ENCODE measurements at regions not wholly inside any gene's neighbourhood (a gene's known extent, or its start where the extent isn't known, plus 50 kb on each side); places are given as distances from the start of the nearest gene placed in this dataset.
"Not testable (repeated sequence)": the region's sequence is repeated elsewhere in the genome, so short reads cannot be mapped to it uniquely, and the experiment has no call there.

DNA sequence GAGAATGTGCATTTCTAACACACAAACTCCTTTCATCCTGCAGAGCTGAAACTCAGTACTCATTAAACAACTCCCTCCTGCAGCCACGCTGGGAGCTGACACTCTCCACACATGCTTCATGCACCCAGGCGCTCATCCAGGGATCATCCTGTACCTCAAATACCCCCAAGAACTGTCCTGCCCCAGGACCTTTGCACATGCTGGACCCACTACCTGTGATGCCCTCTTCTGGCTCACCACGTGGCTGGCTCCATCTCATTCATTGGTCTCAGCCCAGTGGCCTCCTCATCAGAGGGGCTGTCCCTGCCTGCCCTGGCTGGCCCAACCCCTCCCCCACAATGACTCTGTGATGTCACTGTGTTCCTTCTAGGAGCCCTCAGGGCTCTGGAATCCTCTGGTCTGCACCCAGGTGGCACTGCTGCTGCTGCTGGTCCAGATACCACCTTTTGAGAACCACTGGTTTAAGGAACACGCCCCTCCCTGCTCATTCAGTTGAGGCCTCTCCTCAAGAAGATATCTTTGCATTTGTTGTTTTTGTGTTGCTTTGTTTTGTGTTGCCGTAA is 160.9 kb upstream of the FOXF1 start:
- DNase-seq (ENCODE audit: low read depth), result no peak

GRCh38 chr16:86350289-86350688 is 160.0 kb upstream of the FOXF1 start:
- DNase-seq (ENCODE audit: low read depth), result no peak

GRCh38 chr16:86351041-86351784 is 159.1 kb upstream of the FOXF1 start:
- no peak for DNase-seq (ENCODE audit: low read depth)

- DNase-seq (ENCODE audit: low read depth), result not testable (repeated sequence)
Observed at GRCh38 chr16:86351785-86352139, 158.6 kb upstream of the FOXF1 start.

- DNase-seq (ENCODE audit: low read depth), result no peak
Observed at GRCh38 chr16:86353148-86353547, 157.2 kb upstream of the FOXF1 start.

DNA sequence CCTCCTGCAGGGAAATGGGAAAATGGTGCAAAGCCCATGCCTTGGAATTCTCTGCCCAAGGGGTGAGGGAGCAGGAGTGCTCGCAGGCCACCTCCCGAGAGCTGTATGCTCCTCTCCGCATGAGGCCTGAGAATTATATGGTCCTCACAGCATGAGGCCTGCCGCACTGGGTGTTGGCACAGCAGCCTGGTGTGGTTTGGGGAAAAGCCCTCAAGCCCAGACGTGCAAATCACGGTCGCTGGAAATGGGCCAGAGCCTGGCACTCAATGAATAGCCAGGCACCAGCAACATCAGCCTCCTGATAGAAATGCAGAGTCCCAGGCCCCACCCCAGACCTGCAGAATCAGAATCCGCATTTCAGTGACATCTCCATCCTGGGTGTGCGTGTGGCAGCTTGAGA is 156.4 kb upstream of the FOXF1 start:
- no peak for DNase-seq (ENCODE audit: low read depth)

DNA sequence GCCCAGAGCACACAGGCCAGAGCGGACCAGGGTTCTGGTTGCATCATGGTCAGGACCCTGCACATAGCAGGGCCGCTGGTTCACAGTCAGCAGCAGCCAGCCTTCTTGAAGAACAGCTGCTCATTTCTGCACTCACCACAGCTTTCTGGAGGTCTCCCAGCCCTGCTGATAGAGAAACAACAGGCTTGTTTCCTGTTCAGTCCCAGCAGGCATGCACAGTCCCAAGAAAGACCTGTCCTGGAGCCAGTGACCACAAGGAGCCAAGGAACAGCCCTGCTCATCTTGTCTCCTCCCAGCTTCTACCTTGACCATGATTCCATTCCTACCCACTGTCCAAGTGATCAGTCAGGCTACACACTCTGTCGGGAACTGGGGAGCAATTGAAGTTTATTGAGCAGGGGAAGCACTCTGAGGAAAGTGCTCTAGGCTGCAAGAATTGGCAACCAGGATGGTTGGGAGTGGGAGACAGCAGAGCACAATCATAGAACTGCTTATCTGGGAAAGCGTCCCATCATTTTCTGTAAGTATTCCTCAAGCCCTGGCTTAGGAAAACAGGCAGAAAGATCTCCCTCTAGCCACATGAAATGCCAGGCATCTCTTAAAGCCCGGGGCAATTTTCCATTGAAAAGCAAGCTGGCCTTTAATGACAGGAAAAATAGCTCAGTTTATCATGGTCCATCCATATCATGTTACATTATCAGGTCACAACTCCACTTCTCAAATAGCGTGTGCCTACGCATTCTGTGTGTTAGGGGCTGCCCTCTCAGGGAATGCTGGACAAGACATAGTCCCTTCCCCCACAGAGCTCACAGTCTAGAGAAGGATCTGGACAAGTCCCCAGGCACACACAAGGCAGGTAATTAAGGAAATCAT is 155.4 kb upstream of the FOXF1 start:
- DNase-seq (ENCODE audit: low read depth), result no peak

DNA sequence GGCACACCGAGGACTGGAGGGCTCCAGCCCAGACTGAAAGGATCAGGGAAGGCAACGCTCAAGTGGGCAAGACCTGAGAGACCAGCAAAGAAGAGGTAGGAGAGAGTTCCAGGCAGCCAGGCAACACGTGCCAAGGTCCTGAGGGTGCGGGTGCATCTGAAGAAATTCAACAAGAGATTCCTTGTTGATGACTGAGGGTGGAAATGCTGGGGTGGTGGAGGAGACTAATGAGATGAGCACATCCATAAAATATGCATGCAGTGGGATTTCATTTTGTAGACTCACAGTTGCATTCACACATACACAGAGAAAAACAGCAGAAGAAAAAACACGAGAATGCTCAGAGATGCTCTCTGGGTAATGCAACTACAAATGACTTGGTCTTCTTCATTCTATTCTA is 154.8 kb upstream of the FOXF1 start:
- DNase-seq (ENCODE audit: low read depth), result no peak

DNA sequence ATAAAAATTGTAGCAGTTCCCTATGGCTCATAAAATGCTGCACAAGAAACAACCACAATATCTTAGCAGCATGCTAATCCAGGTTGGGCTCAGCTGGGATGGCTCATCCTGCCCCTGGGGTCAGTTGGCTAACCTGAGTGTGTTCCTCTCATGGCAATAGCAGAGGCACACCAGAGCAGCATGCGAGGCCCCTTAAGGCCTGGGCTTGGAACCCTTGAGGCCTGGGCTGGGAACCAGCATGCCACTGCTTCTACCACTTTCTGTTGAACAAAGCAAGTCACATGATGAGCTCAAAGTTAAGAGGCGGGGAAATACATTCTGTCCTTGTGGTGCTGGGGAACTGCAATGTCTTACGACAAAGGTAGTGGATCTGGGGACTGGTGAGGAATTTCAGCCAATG is 154.4 kb upstream of the FOXF1 start:
- DNase-seq (ENCODE audit: low read depth), result no peak

DNA sequence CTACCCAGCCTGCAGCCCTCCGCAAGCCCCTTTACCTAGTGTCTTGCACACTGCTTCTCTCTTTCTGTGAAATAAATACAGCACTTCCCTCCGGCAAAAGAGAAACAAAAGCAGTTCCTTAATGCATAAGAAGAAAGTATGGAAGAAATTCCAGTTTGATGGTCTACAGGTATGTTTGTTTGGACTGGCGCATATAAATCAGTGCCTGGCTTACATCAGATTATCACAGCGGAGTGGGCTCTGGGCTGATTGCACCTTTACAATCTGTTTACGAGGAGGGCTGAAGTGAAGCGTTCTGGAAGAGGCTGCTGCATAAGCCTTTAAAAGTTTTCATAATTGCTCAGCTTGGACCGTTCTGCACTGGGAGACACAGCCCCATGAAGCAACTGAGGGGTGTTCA is 153.5 kb upstream of the FOXF1 start:
- no peak for DNase-seq (ENCODE audit: low read depth)

GRCh38 chr16:86357303-86357702 is 153.0 kb upstream of the FOXF1 start:
- no peak for DNase-seq (ENCODE audit: low read depth)

DNA sequence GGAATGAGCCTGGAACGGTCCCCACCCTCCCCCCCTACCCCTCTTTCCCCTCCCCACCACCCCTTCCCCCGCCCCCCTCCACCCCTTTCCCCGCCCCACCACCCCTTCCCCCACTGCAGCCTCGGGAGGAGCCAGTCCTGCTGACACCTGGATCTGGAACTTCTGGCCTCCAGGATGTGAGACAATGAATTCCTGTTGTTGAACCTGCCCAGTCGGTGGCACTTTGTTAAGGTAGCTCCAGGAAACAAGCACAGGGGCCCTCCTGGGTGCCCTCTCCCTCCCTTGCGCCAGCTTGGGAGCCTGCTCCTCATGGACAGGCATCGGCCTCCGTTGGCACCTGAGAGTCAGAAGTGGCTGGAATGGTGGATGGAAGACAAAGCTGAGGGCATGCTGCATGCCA is 152.4 kb upstream of the FOXF1 start:
- DNase-seq (ENCODE audit: low read depth), result no peak

DNA sequence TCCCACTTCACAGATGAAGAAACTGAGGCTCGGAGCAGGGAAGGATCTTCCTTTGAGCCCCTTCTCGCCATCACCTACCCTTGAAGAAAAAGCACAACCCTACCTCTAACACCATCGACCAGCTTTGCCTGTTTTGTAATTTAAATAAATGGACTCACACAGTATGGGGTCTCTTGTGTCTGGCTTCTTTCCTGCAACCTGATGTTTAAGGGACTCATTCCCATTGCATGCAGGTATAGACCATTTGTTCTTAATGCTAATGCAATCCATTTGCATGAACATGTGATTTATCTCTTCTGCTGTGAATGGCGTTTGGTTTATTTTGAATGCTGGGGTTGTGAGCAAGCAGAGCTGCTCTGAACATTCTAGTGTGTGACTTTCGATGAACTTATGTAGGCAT is 150.8 kb upstream of the FOXF1 start:
- DNase-seq (ENCODE audit: low read depth), result no peak

DNA sequence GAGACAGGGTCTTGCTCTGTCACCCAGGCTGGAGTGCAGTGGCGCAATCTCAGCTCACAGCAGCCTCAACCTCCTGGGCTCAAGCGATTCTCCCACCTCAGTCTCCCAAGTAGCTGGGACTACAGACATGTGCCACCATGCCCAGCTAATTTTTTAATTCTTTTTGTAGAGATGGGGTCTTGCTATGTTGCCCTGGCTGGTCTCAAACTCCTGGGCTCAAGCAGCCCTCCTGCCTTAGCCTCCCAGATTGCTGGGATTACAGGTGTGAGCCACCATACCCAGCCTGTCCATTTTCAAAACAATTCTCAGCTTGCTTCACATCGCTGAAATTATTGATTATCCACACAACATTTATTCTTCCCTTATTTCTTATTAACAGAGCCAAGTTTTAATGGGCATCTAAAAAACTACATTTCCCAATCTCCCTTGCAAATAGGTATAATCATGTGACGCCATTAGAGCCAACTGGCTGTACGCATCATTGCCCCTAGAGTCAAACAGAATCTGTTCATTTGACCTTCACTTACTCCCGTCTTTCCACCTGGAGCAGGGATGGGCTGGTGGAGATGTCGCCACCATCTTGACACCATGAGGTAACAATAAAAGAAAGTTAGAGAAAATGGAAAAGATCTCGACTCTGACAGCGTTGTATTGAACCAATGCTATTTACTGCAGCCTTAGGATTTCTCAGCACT is 148.0 kb upstream of the FOXF1 start:
- DNase-seq (ENCODE audit: low read depth), result no peak

DNA sequence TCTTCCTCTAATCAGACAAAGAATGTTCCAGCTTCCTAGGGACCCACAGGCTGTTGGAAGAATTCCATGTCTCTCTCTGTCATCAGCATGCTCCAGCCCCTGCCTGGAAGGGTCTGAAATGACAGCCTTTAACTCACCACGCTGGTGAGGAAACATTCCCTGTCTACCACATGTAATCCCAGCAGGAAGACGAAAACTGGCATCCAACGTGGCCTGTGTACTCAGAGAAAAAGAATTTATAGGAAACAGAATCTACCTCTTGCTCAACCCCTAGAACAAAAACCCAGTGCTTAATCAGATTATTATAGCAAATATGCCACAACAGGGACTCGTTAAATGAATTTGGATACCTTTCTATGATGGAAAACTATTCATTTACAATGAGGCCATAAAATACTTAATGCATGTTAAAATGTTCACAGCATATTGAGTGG is 147.3 kb upstream of the FOXF1 start:
- DNase-seq (ENCODE audit: low read depth), result no peak

DNA sequence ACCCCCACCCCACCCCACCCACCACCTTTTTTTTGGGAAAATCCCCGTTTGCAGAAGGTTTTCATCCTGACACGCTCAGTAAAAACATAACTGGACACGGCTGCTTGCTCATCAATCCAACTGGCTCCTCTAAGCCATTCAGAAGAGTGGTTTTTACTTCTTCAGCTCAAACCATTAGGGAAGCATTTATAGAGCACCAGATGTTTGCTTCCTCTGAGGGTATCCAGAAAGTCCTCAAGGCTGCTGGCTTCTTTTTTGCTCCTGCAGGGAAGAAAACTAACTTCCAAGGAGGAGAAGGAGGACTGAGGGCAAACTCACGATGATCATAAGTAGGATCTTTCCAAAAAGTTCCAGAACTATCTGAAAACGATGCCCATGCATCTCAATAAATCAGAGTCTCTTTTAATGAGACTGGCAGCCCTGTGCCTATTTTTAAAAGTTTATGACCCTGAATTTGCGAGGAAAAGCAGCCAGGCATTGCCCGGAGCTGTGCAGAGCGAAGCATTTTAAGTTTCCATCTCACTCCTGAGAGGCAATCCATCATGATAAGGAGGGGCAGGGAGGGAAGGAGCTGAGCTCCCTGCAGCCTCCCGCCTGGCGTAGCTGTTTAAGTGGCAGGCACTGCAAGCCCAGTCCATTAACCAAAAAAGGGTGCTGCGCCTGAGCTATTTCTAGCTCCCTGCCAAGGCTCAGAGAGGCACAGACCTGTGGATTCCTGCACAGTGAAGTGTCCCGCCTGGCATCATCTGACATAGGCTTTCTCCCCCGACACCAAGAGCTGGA is 146.3 kb upstream of the FOXF1 start:
- no peak for DNase-seq (ENCODE audit: low read depth)

DNA sequence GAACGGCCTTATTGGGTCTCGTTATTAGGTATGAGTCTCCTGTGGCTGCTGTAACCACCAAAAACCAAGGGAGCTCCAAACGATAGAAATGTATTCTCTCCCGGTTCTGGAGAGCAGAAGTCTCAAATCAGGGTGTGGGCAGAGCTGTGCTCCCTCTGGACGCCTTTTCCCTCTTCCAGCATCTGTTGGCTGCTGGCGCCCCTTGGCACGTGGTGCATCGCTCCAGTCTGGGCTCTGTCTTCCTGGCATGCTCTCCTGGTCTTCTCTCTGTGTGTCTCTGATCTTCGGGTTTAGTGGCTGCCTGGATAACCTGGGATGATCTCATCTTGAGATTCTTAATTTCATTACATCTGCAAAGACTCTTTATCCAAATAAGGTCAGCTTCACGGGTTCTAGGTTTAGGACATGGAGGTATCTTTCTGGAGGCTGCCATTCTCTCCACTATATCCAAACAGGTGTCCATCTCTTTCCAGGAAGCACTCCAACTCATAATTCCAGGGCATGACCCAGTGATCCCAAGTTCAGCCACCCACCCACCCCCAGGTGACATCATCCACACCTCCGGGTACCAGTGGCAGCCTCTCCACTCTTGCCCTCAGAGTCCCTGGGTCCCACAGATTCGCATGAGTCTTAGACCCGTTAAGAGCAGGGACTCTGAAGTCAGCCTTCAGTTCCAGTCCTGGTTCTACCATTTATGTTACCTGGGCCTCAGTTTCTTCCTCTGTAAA is 145.5 kb upstream of the FOXF1 start:
- no peak for DNase-seq (ENCODE audit: low read depth)

- DNase-seq (ENCODE audit: low read depth), result no peak
Observed at GRCh38 chr16:86365513-86366273, 144.6 kb upstream of the FOXF1 start.

DNA sequence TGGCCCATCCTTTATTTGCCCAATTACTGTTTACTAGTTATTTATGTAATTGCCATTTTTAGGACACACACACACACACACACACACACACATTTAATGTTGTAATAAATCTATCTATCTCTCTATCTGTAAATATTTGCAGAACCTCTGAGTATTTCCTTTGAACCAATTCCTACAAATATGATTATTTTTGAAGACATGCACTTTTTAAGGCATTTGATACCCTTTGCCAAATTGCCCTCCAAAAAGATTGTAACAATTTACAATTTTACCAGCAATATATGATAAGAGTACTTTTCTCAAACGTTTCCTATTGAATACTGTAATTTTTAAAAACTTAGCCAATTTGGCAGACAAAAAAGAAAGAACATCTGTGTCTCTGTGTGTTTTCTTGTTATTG is 143.8 kb upstream of the FOXF1 start:
- DNase-seq (ENCODE audit: low read depth), result no peak
